Psoas muscle (tissue), 7 donors: ENCODE measurements at regions not wholly inside any gene's neighbourhood (a gene's known extent, or its start where the extent isn't known, plus 50 kb on each side); places are given as distances from the start of the nearest gene placed in this dataset.

Experiments
- ATAC-seq, 4 donors: fragments of 200-7000 bp; cut with Tn5 transposase; one replicate each; pipeline ENCODE4 v1.9.1; 2020; ENCODE audit warnings: moderate library complexity in 3 of 4, mild to moderate bottlenecking in 2 of 4
- DNase-seq, 2 donors: peaks; one replicate each; pipeline ENCODE4 v3.0.0-alpha.2; 2020
- H3K27ac ChIP-seq: fragments of 200-600 bp; one replicate; pipeline ENCODE4 v1.8.0; 2022
- H3K27me3 ChIP-seq, 3 donors: fragments of 200-600 bp in 1 of 3; one replicate each; pipeline versions ENCODE4 v1.6.1 to v1.8.0; 2013 to 2022; ENCODE audit warnings: low read length in 2 of 3, mild to moderate bottlenecking in 2 of 3, moderate library complexity in 1 of 3; ENCODE audit not compliant: insufficient read depth in 3 of 3
- H3K36me3 ChIP-seq, 2 donors: fragments of 200-600 bp in 1 of 2; one replicate each; pipeline versions ENCODE4 v1.6.1 to v1.8.0; 2013 to 2022; ENCODE audit warnings: low read depth in 1 of 2, mild to moderate bottlenecking in 1 of 2, moderate library complexity in 1 of 2; ENCODE audit not compliant: insufficient read depth in 1 of 2
- H3K4me1 ChIP-seq: fragments of 200-600 bp; one replicate; pipeline ENCODE4 v1.8.0; 2022
- H3K4me3 ChIP-seq: fragments of 200-600 bp; one replicate; pipeline ENCODE4 v1.8.0; 2022; ENCODE audit warnings: mild to moderate bottlenecking
- H3K9me3 ChIP-seq: fragments of 200-600 bp; one replicate; pipeline ENCODE4 v1.8.0; 2022
- WGBS, 3 donors: extraction: QIAGEN DNeasy Blood & Tissue Kit; methylation state at CpG; one replicate each; pipeline versions ENCODE4 v1.1.6 to v1.1.7; 2013; 5-methylcytosine and 5-hydroxymethylcytosine counted together
- intact Hi-C, 2 donors: fragments of 100-400 bp; cut with DNase I; formaldehyde crosslinking; loops; one replicate each; pipeline versions ENCODE4 v1.11.0 to v1.14.2; 2022
- TF ChIP-seq, protein P1 (sequence below): fragments of 200-600 bp; IDR thresholded peaks from one replicate; pipeline ENCODE4 v1.8.0; 2022; ENCODE audit warnings: antibody characterized with exemption
- donor health status: healthy with polysubstance abuse.
- donor health status: DM: no; HTN: no; CAD: no; lungs with moderate emphysema.
- donor health status: Bipolar disorder and iron deficiency.
- donor health status: healthy.
- donor health status: DM: yes; HTN: yes; CAD: no.
- donor health status: DM: no; HTN: no; CAD: no.
- donor health status: DM: yes; HTN: yes; CAD: no.

DNA sequence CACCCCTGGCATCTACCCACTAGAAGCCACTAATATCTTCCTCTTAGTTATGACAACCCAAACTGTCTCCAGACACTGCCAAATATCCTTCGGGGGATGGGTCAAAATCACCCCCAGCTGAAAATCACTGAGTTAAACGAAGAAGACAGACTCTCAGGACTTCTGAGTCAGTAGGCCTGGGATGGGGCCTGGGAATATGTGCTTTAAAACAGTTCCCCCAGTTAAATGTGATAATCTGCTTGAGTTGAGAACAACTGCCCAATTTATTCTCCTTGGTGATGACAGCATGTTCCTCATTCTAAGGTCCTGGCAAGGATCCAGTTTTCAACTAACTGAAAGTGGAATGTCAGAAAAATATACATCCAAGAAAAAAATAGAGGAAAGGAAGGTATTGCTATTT is 52.4 kb downstream of the CBLL2 start:
- no peak for DNase-seq

DNA sequence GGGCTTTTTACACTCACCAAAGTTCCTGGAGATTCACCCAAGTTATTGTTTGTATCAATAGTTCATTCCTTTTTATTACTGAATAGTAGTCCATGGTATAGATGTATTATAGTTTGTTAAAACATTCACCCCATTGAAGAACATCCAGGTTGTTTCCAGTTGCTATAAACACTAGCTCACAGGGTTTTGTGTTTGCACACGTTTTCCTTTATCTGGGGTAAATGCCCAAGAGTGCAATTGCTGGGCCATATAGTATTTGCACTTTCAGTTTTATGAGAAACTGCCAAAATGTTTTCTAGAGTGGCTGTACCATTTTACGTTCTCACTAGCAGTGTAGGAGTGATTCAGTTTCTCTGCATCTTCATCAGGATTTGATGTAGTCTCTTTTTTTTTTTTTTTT is 57.1 kb downstream of the CBLL2 start:
- no peaks in the 10 kb centered on the region for H3K4me1 ChIP-seq
- DNase-seq: no peak
- H3K27me3 ChIP-seq: peaks cover 0 to 2% (median 0%) of the 10 kb centered on the region in 3 donors
- no peak overlapping the region for H3K4me3 ChIP-seq
- H3K36me3 ChIP-seq: no peaks in the 10 kb centered on the region
- no peak overlapping the region for H3K27ac ChIP-seq
- ATAC-seq: no peak
- 53 to 72% (median 58%) methylated on average over 2 of the region's 2 CpGs for WGBS, 3 donors
- H3K9me3 ChIP-seq: no peaks in the 10 kb centered on the region
- intact Hi-C loops: no loop called here
- TF ChIP-seq, protein P1, sequence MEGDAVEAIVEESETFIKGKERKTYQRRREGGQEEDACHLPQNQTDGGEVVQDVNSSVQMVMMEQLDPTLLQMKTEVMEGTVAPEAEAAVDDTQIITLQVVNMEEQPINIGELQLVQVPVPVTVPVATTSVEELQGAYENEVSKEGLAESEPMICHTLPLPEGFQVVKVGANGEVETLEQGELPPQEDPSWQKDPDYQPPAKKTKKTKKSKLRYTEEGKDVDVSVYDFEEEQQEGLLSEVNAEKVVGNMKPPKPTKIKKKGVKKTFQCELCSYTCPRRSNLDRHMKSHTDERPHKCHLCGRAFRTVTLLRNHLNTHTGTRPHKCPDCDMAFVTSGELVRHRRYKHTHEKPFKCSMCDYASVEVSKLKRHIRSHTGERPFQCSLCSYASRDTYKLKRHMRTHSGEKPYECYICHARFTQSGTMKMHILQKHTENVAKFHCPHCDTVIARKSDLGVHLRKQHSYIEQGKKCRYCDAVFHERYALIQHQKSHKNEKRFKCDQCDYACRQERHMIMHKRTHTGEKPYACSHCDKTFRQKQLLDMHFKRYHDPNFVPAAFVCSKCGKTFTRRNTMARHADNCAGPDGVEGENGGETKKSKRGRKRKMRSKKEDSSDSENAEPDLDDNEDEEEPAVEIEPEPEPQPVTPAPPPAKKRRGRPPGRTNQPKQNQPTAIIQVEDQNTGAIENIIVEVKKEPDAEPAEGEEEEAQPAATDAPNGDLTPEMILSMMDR: no peak

More for the DNA sequence above, 52.4 kb downstream of the CBLL2 start:
- H3K4me1 ChIP-seq: no peaks in the 10 kb centered on the region
- no peak overlapping the region for H3K27ac ChIP-seq
- WGBS, 3 donors: 27 to 56% (median 51%) methylated on average over 2 of the region's 2 CpGs
- no peak overlapping the region for H3K4me3 ChIP-seq
- H3K9me3 ChIP-seq: no peaks in the 10 kb centered on the region
- ATAC-seq: no peak
- intact Hi-C loops: no loop called here
- TF ChIP-seq, protein P1: no peak
- peaks cover 0 to 9% (median 0%) of the 10 kb centered on the region in 3 donors for H3K27me3 ChIP-seq
- H3K36me3 ChIP-seq: no peaks in the 10 kb centered on the region

DNA sequence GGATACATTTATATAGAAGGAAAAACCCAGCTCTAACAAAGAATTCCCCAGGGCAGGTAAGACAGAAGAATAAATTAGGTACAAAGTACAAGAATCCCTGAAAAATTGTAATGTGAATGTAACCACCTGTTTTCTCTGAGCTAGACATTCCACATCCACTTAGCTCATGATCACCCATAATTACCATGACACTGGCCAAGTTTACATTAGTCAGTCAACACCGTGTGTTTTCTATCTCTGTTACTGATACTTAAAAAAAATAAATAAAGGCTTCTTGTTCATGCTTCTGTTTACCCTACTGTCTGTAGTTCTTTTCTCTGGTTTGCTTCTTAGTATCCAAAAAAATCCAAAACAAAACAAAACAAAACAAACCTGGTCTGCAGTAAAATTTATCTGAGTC is 66.0 kb downstream of the CBLL2 start:
- intact Hi-C loops: no loop called here
- WGBS, 3 donors: 23 to 42% (median 29%) methylated on average over 1 of the region's 1 CpG
- no peak for DNase-seq

DNA sequence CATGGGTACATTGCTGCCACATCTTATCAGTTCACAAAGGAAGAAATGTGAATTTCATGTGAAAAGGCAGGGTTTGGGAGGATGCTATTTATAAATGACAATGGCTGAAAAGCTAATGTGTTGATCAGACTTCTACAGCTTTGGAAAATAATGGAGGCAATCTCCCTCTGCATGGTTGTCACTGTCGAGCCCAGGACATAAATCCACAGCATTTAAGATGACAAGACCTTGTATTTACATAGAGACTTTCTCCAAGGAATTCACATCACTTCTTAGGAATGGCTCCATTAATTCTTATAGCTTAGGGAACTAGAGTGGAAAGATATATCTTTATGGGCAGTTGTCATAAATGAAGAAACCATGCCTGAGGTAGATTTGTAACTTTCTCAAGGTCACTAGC is 66.7 kb downstream of the CBLL2 start:
- no peaks in the 10 kb centered on the region for H3K27me3 ChIP-seq
- TF ChIP-seq, protein P1: no peak
- no peaks in the 10 kb centered on the region for H3K9me3 ChIP-seq
- H3K27ac ChIP-seq: no peak overlapping the region
- 43 to 47% (median 45%) methylated on average over 1 of the region's 1 CpG for WGBS, 3 donors
- H3K36me3 ChIP-seq: no peaks in the 10 kb centered on the region
- no peak overlapping the region for H3K4me3 ChIP-seq
- ATAC-seq (no peak), DNase-seq (no peak)
- no peaks in the 10 kb centered on the region for H3K4me1 ChIP-seq
- intact Hi-C loops: no loop called here

More for the DNA sequence above, 66.0 kb downstream of the CBLL2 start:
- TF ChIP-seq, protein P1: no peak
- no peak for ATAC-seq
- Histone ChIP-seq H3K4me1 (no peaks in the 10 kb centered on the region), H3K9me3 (no peaks in the 10 kb centered on the region), H3K27ac (no peak overlapping the region), H3K4me3 (no peak overlapping the region), H3K36me3 (no peaks in the 10 kb centered on the region), H3K27me3 (no peaks in the 10 kb centered on the region)

DNA sequence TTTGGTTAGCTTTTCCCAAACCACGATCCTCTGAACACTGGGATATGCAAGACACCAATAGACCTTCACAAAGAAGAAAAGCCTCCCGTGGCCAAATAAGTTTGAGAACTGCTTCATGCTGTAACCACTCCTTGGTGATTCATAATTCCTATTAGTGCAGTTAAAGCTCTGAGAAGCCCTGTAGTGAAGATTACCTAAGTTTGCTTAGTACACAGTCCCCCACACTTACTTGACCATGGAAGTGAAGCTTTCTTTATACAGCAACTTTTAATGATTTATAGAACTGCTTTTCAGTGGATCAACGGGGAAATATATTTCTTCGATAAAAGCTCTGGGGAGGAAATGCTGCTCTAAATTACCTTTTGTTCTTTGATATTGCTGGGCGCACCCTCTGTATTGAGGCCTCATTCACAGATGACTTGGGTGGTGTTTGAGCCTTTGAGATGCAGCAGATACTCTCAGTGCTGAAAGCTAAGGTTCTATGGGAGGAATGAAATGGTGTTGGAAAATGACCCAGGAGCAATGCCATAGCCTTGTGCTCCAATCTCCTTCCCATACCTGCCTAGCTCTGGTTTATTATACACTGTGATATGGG is 67.4 kb downstream of the CBLL2 start:
- ATAC-seq (no peak), DNase-seq (no peak)
- Histone ChIP-seq H3K27ac (no peak overlapping the region), H3K9me3 (no peaks in the 10 kb centered on the region), H3K4me3 (no peak overlapping the region), H3K27me3 (no peaks in the 10 kb centered on the region), H3K4me1 (no peaks in the 10 kb centered on the region), H3K36me3 (no peaks in the 10 kb centered on the region)
- TF ChIP-seq, protein P1: no peak
- intact Hi-C loops: no loop called here
- WGBS, 3 donors: 57 to 72% (median 59%) methylated on average over 5 of the region's 5 CpGs
